Activated CD4-positive, alpha-beta memory T cell treated with anti-CD3 and anti-CD28 coated beads for 36 hours (primary cell): ENCODE measurements at regions not wholly inside any gene's neighbourhood (a gene's known extent, or its start where the extent isn't known, plus 50 kb on each side); places are given as distances from the start of the nearest gene placed in this dataset.
A peak's percentile ranks its signal among the peaks of the same experiment; 100 is the strongest.
"Not testable (repeated sequence)": the region's sequence is repeated elsewhere in the genome, so short reads cannot be mapped to it uniquely, and the experiment has no call there.

Source experiments
- CTCF ChIA-PET: fragments of 350-600 bp; sonication (Branson Sonifier 250); formaldehyde crosslinking; loops from one replicate; lab custom pipeline; 2021; ENCODE audit warnings: antibody characterized with exemption, inconsistent platforms; lab: Charles Lee
- POLR2A ChIA-PET: fragments of 350-600 bp; sonication (Branson Sonifier 250); formaldehyde crosslinking; loops from one replicate; lab custom pipeline; 2021; ENCODE audit warnings: antibody characterized with exemption; lab: Charles Lee
- DNase-seq: peaks from one replicate; pipeline ENCODE4 v3.0.0-alpha.2; 2020
- H3K27ac Mint-ChIP-seq: one replicate; pipeline ENCODE4 v1.8.0; 2021; ENCODE audit warnings: mixed read lengths
- H3K27me3 Mint-ChIP-seq: one replicate; pipeline ENCODE4 v1.8.0; 2021; ENCODE audit warnings: mixed read lengths
- H3K36me3 Mint-ChIP-seq: one replicate; pipeline ENCODE4 v1.8.0; 2021; ENCODE audit warnings: mixed read lengths
- H3K4me1 Mint-ChIP-seq: one replicate; pipeline ENCODE4 v1.8.0; 2021; ENCODE audit warnings: low read depth, mixed read lengths
- H3K4me3 Mint-ChIP-seq: one replicate; pipeline ENCODE4 v1.8.0; 2021; ENCODE audit warnings: mild to moderate bottlenecking, mixed read lengths
- H3K9me3 Mint-ChIP-seq: one replicate; pipeline ENCODE4 v1.8.0; 2021; ENCODE audit warnings: mixed read lengths
- intact Hi-C: fragments of 100-400 bp; cut with micrococcal nuclease; formaldehyde crosslinking; loops from one replicate; pipeline ENCODE4 v1.15.1; 2023

GRCh38 chr3:72032441-72033135, 247.6 kb upstream of the PROK2 start:
- POLR2A ChIA-PET: no interaction called here
- Mint-ChIP-seq H3K9me3 (peaks cover 3% of the 10 kb centered on the region), H3K27ac (no peak overlapping the region), H3K27me3 (peaks cover 23% of the 10 kb centered on the region), H3K4me3 (no peak overlapping the region), H3K36me3 (no peaks in the 10 kb centered on the region), H3K4me1 (peaks cover 9% of the 10 kb centered on the region)
- no peak for DNase-seq
- intact Hi-C loops: no loop called here
- CTCF ChIA-PET: no interaction called here

DNA sequence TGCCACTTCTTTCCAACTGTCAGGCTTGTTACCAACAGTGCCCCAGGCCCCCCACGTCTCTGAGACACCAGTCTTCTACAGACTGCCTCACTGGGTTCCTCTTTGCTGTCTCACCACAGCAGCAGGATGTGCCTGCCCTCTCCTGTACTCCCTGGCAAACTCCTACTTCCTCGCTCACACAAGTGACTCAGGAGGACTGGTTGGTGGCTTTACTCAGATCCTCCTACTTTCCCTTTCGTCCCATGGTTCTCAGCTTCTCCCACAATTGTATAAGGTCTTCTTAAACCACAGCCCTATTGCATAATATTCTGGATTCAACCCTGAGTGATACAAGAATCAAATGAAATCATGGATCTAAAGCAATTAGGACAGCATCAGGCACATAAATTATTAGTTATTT, 246.6 kb upstream of the PROK2 start:
- Mint-ChIP-seq H3K9me3 (no peaks in the 10 kb centered on the region), H3K27ac (no peak overlapping the region), H3K4me1 (peaks cover 9% of the 10 kb centered on the region), H3K36me3 (no peaks in the 10 kb centered on the region), H3K27me3 (peaks cover 17% of the 10 kb centered on the region), H3K4me3 (no peak overlapping the region)
- ChIA-PET POLR2A (no interaction called here), CTCF (no interaction called here)
- peak; percentile 27 for DNase-seq
- intact Hi-C loops: no loop called here

GRCh38 chr3:72030296-72030695, 245.3 kb upstream of the PROK2 start:
- H3K27me3 Mint-ChIP-seq, H3K36me3 Mint-ChIP-seq, intact Hi-C loops, CTCF ChIA-PET, POLR2A ChIA-PET, H3K4me1 Mint-ChIP-seq, DNase-seq, H3K4me3 Mint-ChIP-seq, H3K9me3 Mint-ChIP-seq, H3K27ac Mint-ChIP-seq: not testable (repeated sequence)

DNA sequence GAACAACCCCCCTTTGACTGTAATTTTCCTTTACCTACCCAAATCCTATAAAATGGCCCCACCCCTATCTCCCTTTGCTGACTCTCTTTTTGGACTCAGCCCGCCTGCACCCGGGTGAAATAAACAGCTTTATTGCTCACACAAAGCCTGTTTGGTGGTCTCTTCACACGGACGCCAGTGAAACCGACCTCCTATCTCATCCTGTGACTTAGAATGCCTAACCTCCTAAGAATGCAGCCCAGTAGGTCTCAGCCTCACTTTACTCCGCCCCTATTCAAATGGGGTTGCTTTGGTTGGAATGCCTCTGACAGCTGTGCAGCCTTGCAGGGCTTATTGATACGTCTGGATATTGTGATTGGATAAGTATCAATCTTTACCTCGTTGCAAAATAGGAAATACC, 243.8 kb upstream of the PROK2 start:
- H3K27me3 Mint-ChIP-seq, intact Hi-C loops, H3K9me3 Mint-ChIP-seq, H3K4me3 Mint-ChIP-seq, POLR2A ChIA-PET, H3K36me3 Mint-ChIP-seq, CTCF ChIA-PET, DNase-seq, H3K27ac Mint-ChIP-seq, H3K4me1 Mint-ChIP-seq: not testable (repeated sequence)

DNA sequence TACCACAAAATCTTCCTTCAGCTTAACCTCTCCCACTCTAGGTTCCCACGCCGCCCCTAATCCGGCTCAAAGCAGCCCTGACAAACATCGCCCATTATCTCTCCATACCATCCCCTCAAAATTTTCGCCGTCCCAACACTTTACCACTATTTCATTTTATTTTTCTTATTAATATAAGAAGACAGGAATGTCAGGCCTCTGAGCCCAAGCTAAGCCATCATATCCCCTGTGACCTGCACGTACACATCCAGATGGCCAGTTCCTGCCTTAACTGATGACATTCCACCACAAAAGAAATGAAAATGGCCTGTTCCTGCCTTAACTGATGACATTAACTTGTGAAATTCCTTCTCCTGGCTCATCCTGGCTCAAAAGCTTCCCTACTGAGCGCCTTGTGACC, 243.4 kb upstream of the PROK2 start:
- H3K9me3 Mint-ChIP-seq, H3K4me1 Mint-ChIP-seq, POLR2A ChIA-PET, DNase-seq, H3K27me3 Mint-ChIP-seq, H3K36me3 Mint-ChIP-seq, H3K4me3 Mint-ChIP-seq, intact Hi-C loops, H3K27ac Mint-ChIP-seq, CTCF ChIA-PET: not testable (repeated sequence)

DNA sequence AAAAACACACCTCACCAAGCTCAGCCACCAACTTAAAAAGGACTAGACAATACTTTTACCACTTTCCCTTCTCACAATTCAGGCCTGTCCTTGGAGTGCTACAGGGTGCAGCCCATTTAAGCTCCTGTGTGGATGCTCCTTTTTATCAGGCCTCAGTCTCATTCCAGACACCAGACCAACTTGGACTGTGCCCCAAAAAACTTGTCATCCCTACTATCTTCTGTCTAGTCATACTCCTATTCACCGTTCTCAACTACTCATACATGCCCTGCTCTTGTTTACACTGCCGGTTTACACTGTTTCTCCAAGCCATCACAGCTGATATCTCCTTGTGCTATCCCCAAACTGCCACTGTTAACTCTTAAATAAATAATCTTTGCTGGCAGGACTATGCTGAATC, 242.8 kb upstream of the PROK2 start:
- POLR2A ChIA-PET, CTCF ChIA-PET, H3K4me3 Mint-ChIP-seq, H3K36me3 Mint-ChIP-seq, H3K9me3 Mint-ChIP-seq, H3K27ac Mint-ChIP-seq, H3K27me3 Mint-ChIP-seq, DNase-seq, H3K4me1 Mint-ChIP-seq, intact Hi-C loops: not testable (repeated sequence)

- no peak for DNase-seq
- no peaks in the 10 kb centered on the region for H3K36me3 Mint-ChIP-seq
- intact Hi-C loops: no loop called here
- no peaks in the 10 kb centered on the region for H3K27me3 Mint-ChIP-seq
- CTCF ChIA-PET: no interaction called here
- no peak overlapping the region for H3K27ac Mint-ChIP-seq
- no peak overlapping the region for H3K4me3 Mint-ChIP-seq
- peaks cover 3% of the 10 kb centered on the region for H3K9me3 Mint-ChIP-seq
- peaks cover 8% of the 10 kb centered on the region for H3K4me1 Mint-ChIP-seq
- POLR2A ChIA-PET: no interaction called here
These were observed 237.1 kb upstream of the PROK2 start for GRCh38 chr3:72022027-72022426.

- POLR2A ChIA-PET: no interaction called here
- H3K4me1 Mint-ChIP-seq: peaks cover 8% of the 10 kb centered on the region
- no peak overlapping the region for H3K4me3 Mint-ChIP-seq
- CTCF ChIA-PET: no interaction called here
- H3K27me3 Mint-ChIP-seq: no peaks in the 10 kb centered on the region
- no peak overlapping the region for H3K27ac Mint-ChIP-seq
- intact Hi-C loops: no loop called here
- no peak for DNase-seq
- no peaks in the 10 kb centered on the region for H3K36me3 Mint-ChIP-seq
- H3K9me3 Mint-ChIP-seq: peaks cover 3% of the 10 kb centered on the region
These were observed 236.6 kb upstream of the PROK2 start for GRCh38 chr3:72021531-72021930.

GRCh38 chr3:72018343-72018984, 233.5 kb upstream of the PROK2 start:
- POLR2A ChIA-PET: no interaction called here
- intact Hi-C loops: no loop called here
- no peak overlapping the region for H3K4me3 Mint-ChIP-seq
- peaks cover 8% of the 10 kb centered on the region for H3K4me1 Mint-ChIP-seq
- DNase-seq: no peak
- H3K27ac Mint-ChIP-seq: no peak overlapping the region
- CTCF ChIA-PET: no interaction called here
- H3K36me3 Mint-ChIP-seq: no peaks in the 10 kb centered on the region
- no peaks in the 10 kb centered on the region for H3K9me3 Mint-ChIP-seq
- H3K27me3 Mint-ChIP-seq: no peaks in the 10 kb centered on the region

- POLR2A ChIA-PET: no interaction called here
- DNase-seq: no peak
- CTCF ChIA-PET: no interaction called here
- peaks cover 8% of the 10 kb centered on the region for H3K4me1 Mint-ChIP-seq
- H3K4me3 Mint-ChIP-seq: no peak overlapping the region
- intact Hi-C loops: no loop called here
- H3K9me3 Mint-ChIP-seq: no peaks in the 10 kb centered on the region
- peaks cover 4% of the 10 kb centered on the region for H3K27me3 Mint-ChIP-seq
- H3K36me3 Mint-ChIP-seq: no peaks in the 10 kb centered on the region
- no peak overlapping the region for H3K27ac Mint-ChIP-seq
These were observed 233.0 kb upstream of the PROK2 start for GRCh38 chr3:72017935-72018334.

- POLR2A ChIA-PET: no interaction called here
- CTCF ChIA-PET: no interaction called here
- no peaks in the 10 kb centered on the region for H3K9me3 Mint-ChIP-seq
- DNase-seq: no peak
- intact Hi-C loops: no loop called here
- H3K27me3 Mint-ChIP-seq: peaks cover 7% of the 10 kb centered on the region
- no peaks in the 10 kb centered on the region for H3K36me3 Mint-ChIP-seq
- peaks cover 8% of the 10 kb centered on the region for H3K4me1 Mint-ChIP-seq
- no peak overlapping the region for H3K27ac Mint-ChIP-seq
- H3K4me3 Mint-ChIP-seq: no peak overlapping the region
These were observed 232.4 kb upstream of the PROK2 start for GRCh38 chr3:72017311-72017710.

GRCh38 chr3:72015463-72015862, 230.5 kb upstream of the PROK2 start:
- H3K4me1 Mint-ChIP-seq: peaks cover 11% of the 10 kb centered on the region
- intact Hi-C loops: no loop called here
- no peak overlapping the region for H3K4me3 Mint-ChIP-seq
- no peak overlapping the region for H3K27ac Mint-ChIP-seq
- H3K9me3 Mint-ChIP-seq: no peaks in the 10 kb centered on the region
- H3K36me3 Mint-ChIP-seq: no peaks in the 10 kb centered on the region
- no peak for DNase-seq
- CTCF ChIA-PET: no interaction called here
- peaks cover 10% of the 10 kb centered on the region for H3K27me3 Mint-ChIP-seq
- POLR2A ChIA-PET: no interaction called here

GRCh38 chr3:72013084-72013483, 228.1 kb upstream of the PROK2 start:
- peaks cover 12% of the 10 kb centered on the region for H3K27me3 Mint-ChIP-seq

More at GRCh38 chr3:72013084-72013483, 228.1 kb upstream of the PROK2 start:
- H3K4me3 Mint-ChIP-seq: no peak overlapping the region
- ChIA-PET CTCF (interaction anchor here (1.5 kb wide), 1 partner anchor 138 kb away, joined by 3 read pairs; no protein-coding TSS in a partner anchor), POLR2A (interaction anchor here (0.6 kb wide), 1 partner anchor 89 kb away, joined by 3 read pairs; no protein-coding TSS in a partner anchor)
- no peaks in the 10 kb centered on the region for H3K9me3 Mint-ChIP-seq
- intact Hi-C loops: no loop called here
- DNase-seq: no peak
- H3K4me1 Mint-ChIP-seq: peaks cover 14% of the 10 kb centered on the region
- H3K27ac Mint-ChIP-seq: no peak overlapping the region
- H3K36me3 Mint-ChIP-seq: no peaks in the 10 kb centered on the region
